ENCODE measurements at regions not wholly inside any gene's neighbourhood (a gene's known extent, or its start where the extent isn't known, plus 50 kb on each side); places are given as distances from the start of the nearest gene placed in this dataset.

- H3K27me3 ChIP-seq (ENCODE audit: insufficient read depth, low read length, poor library complexity) = no peaks in the 10 kb centered on the region
- H3K27ac ChIP-seq (ENCODE audit: low read length) = no peak overlapping the region
- H4K20me1 ChIP-seq (ENCODE audit: insufficient read depth, low read length) = no peaks in the 10 kb centered on the region
- no peak overlapping the region for H3K4me3 ChIP-seq (ENCODE audit: low read depth in 1 of 2, low read length in 2 of 2)
- H3K4me1 ChIP-seq (ENCODE audit: insufficient read depth, low read length) = no peaks in the 10 kb centered on the region
- no peaks in the 10 kb centered on the region for H3K36me3 ChIP-seq (ENCODE audit: insufficient read depth, low read length)
- H3K9me3 ChIP-seq (ENCODE audit: insufficient read depth, low read length, severe bottlenecking) = no peaks in the 10 kb centered on the region
- H3K4me2 ChIP-seq (ENCODE audit: insufficient read depth, low read length) = no peak overlapping the region
- TF ChIP-seq CTCF (IDR thresholded peaks at IDR 0.05; ENCODE audit: borderline replicate concordance, extremely low read depth, low read length, poor library complexity, severe bottlenecking) (no peak), EZH2 (IDR thresholded peaks at IDR 0.05; ENCODE audit: borderline replicate concordance, low read depth, low read length, severe bottlenecking) (no peak)
- ATAC-seq (ENCODE audit: insufficient read depth, low read depth) = no peak
- H2AFZ ChIP-seq (ENCODE audit: low read depth, low read length) = no peak overlapping the region
- H3K79me2 ChIP-seq (ENCODE audit: insufficient read depth, low read length) = no peaks in the 10 kb centered on the region
- no peak overlapping the region for H3K9ac ChIP-seq (ENCODE audit: low read depth, low read length)
- DNase-seq = no peak
These were observed 383.3 kb downstream of the SH2D4B start for GRCh38 chr10:80921032-80921431.

- no peaks in the 10 kb centered on the region for H3K79me2 ChIP-seq (ENCODE audit: insufficient read depth, low read length)
- H2AFZ ChIP-seq (ENCODE audit: low read depth, low read length) = no peak overlapping the region
- H3K4me1 ChIP-seq (ENCODE audit: insufficient read depth, low read length) = no peaks in the 10 kb centered on the region
- no peak overlapping the region for H3K9ac ChIP-seq (ENCODE audit: low read depth, low read length)
- no peak overlapping the region for H3K4me3 ChIP-seq (ENCODE audit: low read depth in 1 of 2, low read length in 2 of 2)
- no peaks in the 10 kb centered on the region for H3K9me3 ChIP-seq (ENCODE audit: insufficient read depth, low read length, severe bottlenecking)
- H3K27ac ChIP-seq (ENCODE audit: low read length) = no peak overlapping the region
- peak; percentile 71 for TF ChIP-seq CTCF (IDR thresholded peaks at IDR 0.05; ENCODE audit: borderline replicate concordance, extremely low read depth, low read length, poor library complexity, severe bottlenecking)
- TF ChIP-seq EZH2 (IDR thresholded peaks at IDR 0.05; ENCODE audit: borderline replicate concordance, low read depth, low read length, severe bottlenecking) = no peak
- DNase-seq (peak; percentile 31), ATAC-seq (ENCODE audit: insufficient read depth, low read depth) (peak; percentile 60; the same call in 1 of the 3 replicates)
- H3K36me3 ChIP-seq (ENCODE audit: insufficient read depth, low read length) = no peaks in the 10 kb centered on the region
- no peaks in the 10 kb centered on the region for H4K20me1 ChIP-seq (ENCODE audit: insufficient read depth, low read length)
- no peak overlapping the region for H3K4me2 ChIP-seq (ENCODE audit: insufficient read depth, low read length)
- no peaks in the 10 kb centered on the region for H3K27me3 ChIP-seq (ENCODE audit: insufficient read depth, low read length, poor library complexity)
These were observed 386.6 kb downstream of the SH2D4B start for GRCh38 chr10:80924063-80924952.

DNA sequence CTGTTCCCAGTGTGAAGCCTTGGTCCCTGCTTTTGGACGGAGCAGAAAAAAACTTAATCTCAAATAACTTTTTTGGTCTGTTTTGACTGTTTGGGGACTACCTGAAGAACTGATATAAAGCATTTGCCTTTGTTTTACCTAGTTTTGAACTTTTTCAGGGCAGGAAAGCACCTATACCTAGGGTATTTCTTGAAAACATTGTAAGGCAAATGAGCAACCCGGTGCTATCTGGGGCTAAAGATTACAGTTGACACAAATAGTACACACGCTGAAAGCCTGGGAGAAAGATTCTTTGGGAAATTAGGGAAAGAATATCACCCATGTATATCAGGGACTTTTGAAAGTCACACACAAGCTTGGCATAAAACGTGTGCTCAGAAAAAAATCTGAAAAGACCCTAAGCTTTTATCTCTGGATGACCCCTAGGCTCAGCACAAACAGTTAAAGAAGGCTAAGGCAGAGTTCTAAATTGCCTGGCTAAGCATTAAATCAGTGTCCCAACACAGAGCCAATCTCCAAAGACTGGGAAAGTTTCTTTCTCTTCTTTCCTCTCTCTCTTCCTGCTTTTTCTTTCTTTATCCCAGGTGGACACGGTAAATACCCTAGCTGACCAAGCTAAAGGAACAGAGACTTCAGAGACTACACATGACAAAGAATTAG, 389.8 kb downstream of the SH2D4B start:
- no peak for TF ChIP-seq CTCF (IDR thresholded peaks at IDR 0.05; ENCODE audit: borderline replicate concordance, extremely low read depth, low read length, poor library complexity, severe bottlenecking)
- no peak for TF ChIP-seq EZH2 (IDR thresholded peaks at IDR 0.05; ENCODE audit: borderline replicate concordance, low read depth, low read length, severe bottlenecking)
- H2AFZ ChIP-seq (ENCODE audit: low read depth, low read length) = no peak overlapping the region
- H3K27ac ChIP-seq (ENCODE audit: low read length) = no peak overlapping the region
- H3K27me3 ChIP-seq (ENCODE audit: insufficient read depth, low read length, poor library complexity) = no peaks in the 10 kb centered on the region
- H3K4me1 ChIP-seq (ENCODE audit: insufficient read depth, low read length) = no peaks in the 10 kb centered on the region
- no peak for DNase-seq
- no peaks in the 10 kb centered on the region for H3K9me3 ChIP-seq (ENCODE audit: insufficient read depth, low read length, severe bottlenecking)
- H3K36me3 ChIP-seq (ENCODE audit: insufficient read depth, low read length) = no peaks in the 10 kb centered on the region
- H3K4me3 ChIP-seq (ENCODE audit: low read depth in 1 of 2, low read length in 2 of 2) = no peak overlapping the region
- H3K79me2 ChIP-seq (ENCODE audit: insufficient read depth, low read length) = no peaks in the 10 kb centered on the region
- H3K4me2 ChIP-seq (ENCODE audit: insufficient read depth, low read length) = no peak overlapping the region
- no peaks in the 10 kb centered on the region for H4K20me1 ChIP-seq (ENCODE audit: insufficient read depth, low read length)
- no peak overlapping the region for H3K9ac ChIP-seq (ENCODE audit: low read depth, low read length)
- ATAC-seq (ENCODE audit: insufficient read depth, low read depth) = no peak
